Keratinocyte (primary cell): ENCODE measurements at regions not wholly inside any gene's neighbourhood (a gene's known extent, or its start where the extent isn't known, plus 50 kb on each side); places are given as distances from the start of the nearest gene placed in this dataset.

Experiments
- DNase-seq: peaks from one replicate; pipeline ENCODE4 v3.0.0-alpha.2; 2011; ENCODE audit warnings: low read depth, missing footprints, low spot score
- FAIRE-seq: peaks from 2 replicates; lab custom pipeline; 2011; peaks lifted over from hg19 to GRCh38; lab: Jason Lieb, UNC
- H2AFZ ChIP-seq: 2 replicates; pipeline ENCODE4 v1.6.0; 2012; ENCODE audit warnings: low read length, control low read depth, inconsistent platforms; ENCODE audit not compliant: control insufficient read depth
- H3K27ac ChIP-seq: 2 replicates; pipeline ENCODE4 v1.5.1; 2011; ENCODE audit warnings: low read length; ENCODE audit not compliant: control insufficient read depth, insufficient read depth
- H3K27me3 ChIP-seq: 3 replicates; pipeline ENCODE4 v1.6.0; 2011; ENCODE audit warnings: low read length; ENCODE audit not compliant: control insufficient read depth, insufficient read depth; ENCODE audit errors: extremely low read depth
- H3K36me3 ChIP-seq, 2 experiments: 2 replicates in 1 of 2; 3 replicates in 1 of 2; pipeline ENCODE4 v1.5.1; 2011; ENCODE audit warnings: low read length in 2 of 2, mild to moderate bottlenecking in 1 of 2; ENCODE audit not compliant: control insufficient read depth in 2 of 2, insufficient read depth in 2 of 2; ENCODE audit errors: extremely low read depth in 1 of 2
- H3K4me1 ChIP-seq: 3 replicates; pipeline ENCODE4 v1.5.1; 2011; ENCODE audit warnings: low read length; ENCODE audit not compliant: control insufficient read depth, insufficient read depth; ENCODE audit errors: extremely low read depth
- H3K4me2 ChIP-seq: 3 replicates; pipeline ENCODE4 v1.6.0; 2011; ENCODE audit warnings: low read depth, low read length; ENCODE audit not compliant: control insufficient read depth, insufficient read depth; ENCODE audit errors: extremely low read depth
- H3K4me3 ChIP-seq, 3 experiments: fragments of 200-600 bp in 1 of 3; sonication (generic) in 1 of 3; 2 replicates in 2 of 3; 3 replicates in 1 of 3; pipeline ENCODE4 v1.5.1; 2011 to 2016; ENCODE audit warnings: low read length in 3 of 3, mild to moderate bottlenecking in 3 of 3, control low read depth in 2 of 3, inconsistent platforms in 1 of 3, low read depth in 1 of 3, mixed read lengths in 1 of 3, mixed run types in 1 of 3, moderate library complexity in 1 of 3; ENCODE audit not compliant: control insufficient read depth in 2 of 3, insufficient read depth in 2 of 3; ENCODE audit errors: extremely low read depth in 1 of 3
- H3K79me2 ChIP-seq: 2 replicates; pipeline ENCODE4 v1.6.0; 2012; ENCODE audit warnings: low read length; ENCODE audit not compliant: control insufficient read depth, insufficient read depth
- H3K9ac ChIP-seq: 3 replicates; pipeline ENCODE4 v1.6.0; 2011; ENCODE audit warnings: low read length; ENCODE audit not compliant: control insufficient read depth, insufficient read depth; ENCODE audit errors: extremely low read depth
- H3K9me1 ChIP-seq: 3 replicates; pipeline ENCODE4 v1.6.0; 2011; ENCODE audit warnings: low read length; ENCODE audit not compliant: control insufficient read depth, insufficient read depth; ENCODE audit errors: extremely low read depth
- H3K9me3 ChIP-seq: 2 replicates; pipeline ENCODE4 v1.5.1; 2012; ENCODE audit warnings: low read depth, low read length; ENCODE audit not compliant: control insufficient read depth
- H4K20me1 ChIP-seq: 3 replicates; pipeline ENCODE4 v1.6.0; 2011; ENCODE audit warnings: low read length; ENCODE audit not compliant: control insufficient read depth, insufficient read depth; ENCODE audit errors: extremely low read depth
- EZH2 ChIP-seq: IDR thresholded peaks from one replicate; pipeline ENCODE4 v1.6.1; 2012; ENCODE audit warnings: inconsistent platforms, mild to moderate bottlenecking, low read length, moderate library complexity
- dilution Hi-C: fragments of 300-500 bp; cut with MboI; formaldehyde crosslinking; loops from one replicate; pipeline ENCODE4 v1.7.0; 2020; ENCODE audit warnings: low sequenced_read_pairs; ENCODE audit not compliant: extremely low pct_ligation_motif_present
- TF ChIP-seq, protein P1 (sequence below), 3 experiments: IDR thresholded peaks in 1 of 3; conservative IDR thresholded peaks in 1 of 3; optimal IDR thresholded peaks in 1 of 3; 2 replicates in 2 of 3; 3 replicates in 1 of 3; pipeline versions ENCODE3 to v1.5.1; 2011; ENCODE audit warnings: low read length in 3 of 3, mild to moderate bottlenecking in 3 of 3, moderate library complexity in 2 of 3, control low read depth in 1 of 3, inconsistent platforms in 1 of 3; ENCODE audit not compliant: insufficient read depth in 2 of 3; ENCODE audit errors: extremely low read depth in 1 of 3

DNA sequence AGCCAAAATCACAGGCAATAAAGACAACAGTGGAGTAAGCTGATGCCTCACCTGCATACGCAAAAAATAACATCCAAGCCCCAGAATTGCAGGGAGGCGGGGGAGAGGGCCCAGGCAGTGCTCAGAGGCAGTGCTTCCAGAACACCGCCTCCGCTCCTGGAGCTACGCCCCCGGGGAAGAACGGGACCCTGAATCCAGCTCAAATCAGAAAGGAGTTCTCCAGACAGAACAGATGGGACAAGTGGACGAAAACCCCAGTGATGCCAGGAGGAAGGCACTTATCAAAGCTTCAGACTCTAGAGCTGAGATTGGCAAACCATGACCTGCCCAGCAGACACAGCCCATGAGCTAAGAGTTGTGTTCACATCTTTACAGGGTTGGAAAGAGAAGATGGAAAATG, 683.9 kb downstream of the TBC1D22A start:
- H3K4me2 ChIP-seq, result no peak overlapping the region
- H3K4me3 ChIP-seq, result no peak overlapping the region
- H2AFZ ChIP-seq, result no peak overlapping the region
- H3K9me1 ChIP-seq, result no peaks in the 10 kb centered on the region
- FAIRE-seq (no peak), DNase-seq (no peak)
- H3K79me2 ChIP-seq, result no peaks in the 10 kb centered on the region
- no peaks in the 10 kb centered on the region for H3K36me3 ChIP-seq
- peaks cover 22% of the 10 kb centered on the region for H3K9me3 ChIP-seq
- no peak overlapping the region for H3K9ac ChIP-seq
- dilution Hi-C loops, result no loop called here
- H3K27me3 ChIP-seq, result no peaks in the 10 kb centered on the region
- H3K27ac ChIP-seq, result no peak overlapping the region
- H3K4me1 ChIP-seq, result no peaks in the 10 kb centered on the region
- no peaks in the 10 kb centered on the region for H4K20me1 ChIP-seq
- TF ChIP-seq, protein P1, sequence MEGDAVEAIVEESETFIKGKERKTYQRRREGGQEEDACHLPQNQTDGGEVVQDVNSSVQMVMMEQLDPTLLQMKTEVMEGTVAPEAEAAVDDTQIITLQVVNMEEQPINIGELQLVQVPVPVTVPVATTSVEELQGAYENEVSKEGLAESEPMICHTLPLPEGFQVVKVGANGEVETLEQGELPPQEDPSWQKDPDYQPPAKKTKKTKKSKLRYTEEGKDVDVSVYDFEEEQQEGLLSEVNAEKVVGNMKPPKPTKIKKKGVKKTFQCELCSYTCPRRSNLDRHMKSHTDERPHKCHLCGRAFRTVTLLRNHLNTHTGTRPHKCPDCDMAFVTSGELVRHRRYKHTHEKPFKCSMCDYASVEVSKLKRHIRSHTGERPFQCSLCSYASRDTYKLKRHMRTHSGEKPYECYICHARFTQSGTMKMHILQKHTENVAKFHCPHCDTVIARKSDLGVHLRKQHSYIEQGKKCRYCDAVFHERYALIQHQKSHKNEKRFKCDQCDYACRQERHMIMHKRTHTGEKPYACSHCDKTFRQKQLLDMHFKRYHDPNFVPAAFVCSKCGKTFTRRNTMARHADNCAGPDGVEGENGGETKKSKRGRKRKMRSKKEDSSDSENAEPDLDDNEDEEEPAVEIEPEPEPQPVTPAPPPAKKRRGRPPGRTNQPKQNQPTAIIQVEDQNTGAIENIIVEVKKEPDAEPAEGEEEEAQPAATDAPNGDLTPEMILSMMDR (optimal IDR thresholded peaks at IDR 0.05 in 1 of 3, IDR thresholded peaks at IDR 0.05 in 1 of 3, conservative IDR thresholded peaks at IDR 0.05 in 1 of 3; ENCODE audit: extremely low read depth in 1 of 3, insufficient read depth in 2 of 3, low read length in 3 of 3), result no peak
- TF ChIP-seq EZH2, result no peak

DNA sequence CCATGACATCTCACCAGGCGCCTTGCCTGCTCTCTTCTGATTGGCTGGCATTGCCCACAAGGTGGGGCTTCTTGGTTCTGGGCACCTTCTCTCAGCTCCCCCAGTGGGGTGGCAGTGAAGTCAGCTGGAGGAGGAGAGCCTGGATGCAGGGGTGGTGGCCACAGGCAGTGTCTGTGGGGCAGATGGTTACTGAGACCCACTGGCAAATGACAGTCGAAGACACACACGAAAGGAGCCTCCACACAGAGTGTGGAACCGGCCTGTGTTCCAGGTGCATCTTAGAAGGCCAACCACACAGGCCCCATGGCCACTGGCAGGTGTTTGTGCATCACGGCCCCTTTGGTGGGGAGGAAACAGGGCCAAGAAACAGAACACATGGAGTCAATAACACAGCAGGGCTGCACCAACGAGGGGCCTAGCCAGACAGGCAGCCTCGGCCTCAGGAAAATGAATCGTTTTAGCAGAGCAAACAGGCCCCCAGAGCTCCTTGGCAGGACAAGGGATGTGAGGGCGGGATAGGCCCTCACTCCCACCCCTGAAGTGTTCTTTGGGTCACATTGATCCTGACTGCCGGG, 683.4 kb downstream of the TBC1D22A start:
- H3K9ac ChIP-seq, result no peak overlapping the region
- H3K27me3 ChIP-seq, result no peaks in the 10 kb centered on the region
- no peaks in the 10 kb centered on the region for H4K20me1 ChIP-seq
- H3K4me3 ChIP-seq, result no peak overlapping the region
- no peak for DNase-seq
- dilution Hi-C loops, result no loop called here
- TF ChIP-seq EZH2, result no peak
- TF ChIP-seq, protein P1 (optimal IDR thresholded peaks at IDR 0.05 in 1 of 3, IDR thresholded peaks at IDR 0.05 in 1 of 3, conservative IDR thresholded peaks at IDR 0.05 in 1 of 3; ENCODE audit: extremely low read depth in 1 of 3, insufficient read depth in 2 of 3, low read length in 3 of 3), result no peak
- no peaks in the 10 kb centered on the region for H3K36me3 ChIP-seq
- no peak overlapping the region for H3K4me2 ChIP-seq
- no peaks in the 10 kb centered on the region for H3K4me1 ChIP-seq
- H3K79me2 ChIP-seq, result no peaks in the 10 kb centered on the region
- no peak for FAIRE-seq
- H3K9me3 ChIP-seq, result peaks cover 22% of the 10 kb centered on the region
- no peak overlapping the region for H2AFZ ChIP-seq
- no peaks in the 10 kb centered on the region for H3K9me1 ChIP-seq
- H3K27ac ChIP-seq, result no peak overlapping the region
